SIG-M5 treated with dmso at 0.1 percent for 504 hours (cell line): ENCODE measurements at regions not wholly inside any gene's neighbourhood (a gene's known extent, or its start where the extent isn't known, plus 50 kb on each side); places are given as distances from the start of the nearest gene placed in this dataset.
"Not testable (repeated sequence)": the region's sequence is repeated elsewhere in the genome, so short reads cannot be mapped to it uniquely, and the experiment has no call there.

Experiments
- DNase-seq: peaks from one replicate; lab custom pipeline; 2025; ENCODE audit not compliant: unreplicated experiment; lab: John Stamatoyannopoulos, UW

GRCh38 chr9:22217254-22217653 is 208.1 kb upstream of the CDKN2B start:
- DNase-seq: no peak

GRCh38 chr9:22225856-22226255 is 216.8 kb upstream of the CDKN2B start:
- DNase-seq: not testable (repeated sequence)

GRCh38 chr9:22227986-22228385 is 218.6 kb upstream of the DMRTA1 start:
- no peak for DNase-seq

- DNase-seq: peak; percentile 5
Measured at GRCh38 chr9:22228542-22228941, 218.1 kb upstream of the DMRTA1 start.

GRCh38 chr9:22229069-22229468 is 217.6 kb upstream of the DMRTA1 start:
- DNase-seq: no peak

- not testable (repeated sequence) for DNase-seq
Measured at GRCh38 chr9:22231309-22231708, 215.3 kb upstream of the DMRTA1 start.

- no peak for DNase-seq
Measured at GRCh38 chr9:22232971-22233370, 213.7 kb upstream of the DMRTA1 start.

- no peak for DNase-seq
Measured at GRCh38 chr9:22237497-22238363, 208.9 kb upstream of the DMRTA1 start.

- DNase-seq: peak; percentile 55
Measured at GRCh38 chr9:22238809-22239684, 207.6 kb upstream of the DMRTA1 start.

- DNase-seq: peak; percentile 3
Measured at GRCh38 chr9:22240619-22241018, 206.0 kb upstream of the DMRTA1 start.

GRCh38 chr9:22241024-22241423 is 205.6 kb upstream of the DMRTA1 start:
- no peak for DNase-seq

- peak; percentile 90 for DNase-seq
Measured at GRCh38 chr9:22241611-22242010, 205.0 kb upstream of the DMRTA1 start.

- DNase-seq: peak; percentile 69
Measured at GRCh38 chr9:22244139-22245011, 202.2 kb upstream of the DMRTA1 start.

- DNase-seq: no peak
Measured at GRCh38 chr9:22255337-22255736, 191.3 kb upstream of the DMRTA1 start.

- no peak for DNase-seq
Measured at GRCh38 chr9:22256381-22256780, 190.2 kb upstream of the DMRTA1 start.

- DNase-seq: no peak
Measured at GRCh38 chr9:22257026-22257816, 189.4 kb upstream of the DMRTA1 start.

- no peak for DNase-seq
Measured at GRCh38 chr9:22265038-22265437, 181.6 kb upstream of the DMRTA1 start.

- DNase-seq: no peak
Measured at GRCh38 chr9:22265534-22265933, 181.1 kb upstream of the DMRTA1 start.

- DNase-seq: no peak
Measured at GRCh38 chr9:22274477-22274876, 172.1 kb upstream of the DMRTA1 start.

- no peak for DNase-seq
Measured at GRCh38 chr9:22278426-22278825, 168.2 kb upstream of the DMRTA1 start.
